H1 (cell line): ENCODE measurements at regions not wholly inside any gene's neighbourhood (a gene's known extent, or its start where the extent isn't known, plus 50 kb on each side); places are given as distances from the start of the nearest gene placed in this dataset.

Experiments
- CBX8 ChIP-seq: fragments of 300-800, 300-1000 bp; sonication (generic); IDR thresholded peaks from 2 replicates; pipeline ENCODE4 v1.7.1; 2016; ENCODE audit warnings: low read depth, low read length, borderline replicate concordance
- CHD1 ChIP-seq: IDR thresholded peaks from 2 replicates; pipeline ENCODE4 v1.6.1; 2012; ENCODE audit warnings: low read depth, low read length, improper control_type of control experiment
- GABPA ChIP-seq: IDR thresholded peaks from 2 replicates; pipeline ENCODE4 v1.6.1; 2011; ENCODE audit warnings: mild to moderate bottlenecking, low read length, moderate library complexity, borderline replicate concordance; ENCODE audit not compliant: insufficient read depth
- GTF2F1 ChIP-seq: IDR thresholded peaks from 2 replicates; pipeline ENCODE4 v1.6.1; 2012; ENCODE audit warnings: low read depth, low read length, improper control_type of control experiment, borderline replicate concordance
- MAFK ChIP-seq: IDR thresholded peaks from 2 replicates; pipeline ENCODE4 v1.6.1; 2012; ENCODE audit warnings: low read depth, mild to moderate bottlenecking, improper control_type of control experiment, low read length
- NRF1 ChIP-seq: IDR thresholded peaks from 2 replicates; pipeline ENCODE4 v1.6.1; 2011; ENCODE audit warnings: mild to moderate bottlenecking, low read depth, low read length, improper control_type of control experiment
- POU5F1 ChIP-seq: IDR thresholded peaks from 2 replicates; pipeline ENCODE4 v1.6.1; 2011; ENCODE audit warnings: low read depth, mild to moderate bottlenecking, low read length, moderate library complexity
- RFX5 ChIP-seq: IDR thresholded peaks from 2 replicates; pipeline ENCODE4 v1.6.1; 2011; ENCODE audit warnings: low read depth, low read length, improper control_type of control experiment, borderline replicate concordance
- RXRA ChIP-seq: IDR thresholded peaks from 2 replicates; pipeline ENCODE4 v1.6.1; 2011; ENCODE audit warnings: low read depth, mild to moderate bottlenecking, low read length, moderate library complexity; ENCODE audit not compliant: insufficient read depth
- SIRT6 ChIP-seq: IDR thresholded peaks from one replicate; pipeline ENCODE4 v1.7.1; 2012; ENCODE audit warnings: low read length, inconsistent platforms
- SP1 ChIP-seq: IDR thresholded peaks from 2 replicates; pipeline ENCODE4 v1.6.1; 2011; ENCODE audit warnings: low read depth, low read length
- SP4 ChIP-seq: IDR thresholded peaks from 2 replicates; pipeline ENCODE4 v1.6.1; 2012; ENCODE audit warnings: low read length, inconsistent platforms
- TAF7 ChIP-seq: optimal IDR thresholded peaks from 2 replicates; pipeline ENCODE3; 2011; ENCODE audit warnings: low read depth, mild to moderate bottlenecking, inconsistent platforms, low read length, moderate library complexity, borderline replicate concordance
- ZNF274 ChIP-seq: IDR thresholded peaks from 2 replicates; pipeline ENCODE4 v1.7.0; 2012; ENCODE audit warnings: low read length, borderline replicate concordance; ENCODE audit errors: extremely low read depth

DNA sequence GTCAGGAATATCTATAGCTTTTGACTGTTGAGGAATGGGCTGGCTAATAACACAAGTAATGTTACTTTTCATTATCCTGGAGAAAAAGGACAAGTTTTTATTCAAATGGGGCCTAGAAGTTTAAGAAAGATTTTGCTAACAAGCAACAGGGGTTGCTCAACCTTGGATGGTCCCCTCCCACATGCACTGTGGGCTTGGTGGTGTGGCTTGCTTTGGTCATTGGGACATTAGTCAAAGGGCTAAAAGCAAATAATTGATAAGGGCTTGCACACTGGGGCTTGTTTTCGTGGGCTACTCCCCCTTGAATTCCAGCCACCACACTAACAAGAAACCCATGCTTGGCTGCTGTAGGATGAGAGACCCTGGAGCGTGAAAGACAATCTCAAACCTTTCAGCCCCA, 127.6 kb downstream of the JCAD start (continued):
- TF ChIP-seq CBX8 (no peak), CHD1 (no peak), ZNF274 (no peak), RFX5 (no peak), NRF1 (no peak), GTF2F1 (no peak), TAF7 (no peak), GABPA (no peak), SIRT6 (no peak), MAFK (no peak), SP1 (no peak), RXRA (no peak), POU5F1 (no peak), SP4 (no peak)
